Stimulated activated CD8-positive, alpha-beta memory T cell treated with anti-CD3 and anti-CD28 coated beads, Interleukin-7, amount 100 ng/mL, for 24 hours (primary cell): ENCODE measurements at regions not wholly inside any gene's neighbourhood (a gene's known extent, or its start where the extent isn't known, plus 50 kb on each side); places are given as distances from the start of the nearest gene placed in this dataset.

Source experiments
- DNase-seq: peaks from one replicate; pipeline ENCODE4 v3.0.0-alpha.2; 2020; ENCODE audit warnings: low read depth

GRCh38 chr9:105146677-105147076, 97.8 kb upstream of the SLC44A1 start:
- DNase-seq, result no peak

GRCh38 chr9:105147110-105147871, 97.2 kb upstream of the SLC44A1 start:
- DNase-seq, result no peak

GRCh38 chr9:105148328-105149006, 96.0 kb upstream of the SLC44A1 start:
- DNase-seq, result no peak

DNA sequence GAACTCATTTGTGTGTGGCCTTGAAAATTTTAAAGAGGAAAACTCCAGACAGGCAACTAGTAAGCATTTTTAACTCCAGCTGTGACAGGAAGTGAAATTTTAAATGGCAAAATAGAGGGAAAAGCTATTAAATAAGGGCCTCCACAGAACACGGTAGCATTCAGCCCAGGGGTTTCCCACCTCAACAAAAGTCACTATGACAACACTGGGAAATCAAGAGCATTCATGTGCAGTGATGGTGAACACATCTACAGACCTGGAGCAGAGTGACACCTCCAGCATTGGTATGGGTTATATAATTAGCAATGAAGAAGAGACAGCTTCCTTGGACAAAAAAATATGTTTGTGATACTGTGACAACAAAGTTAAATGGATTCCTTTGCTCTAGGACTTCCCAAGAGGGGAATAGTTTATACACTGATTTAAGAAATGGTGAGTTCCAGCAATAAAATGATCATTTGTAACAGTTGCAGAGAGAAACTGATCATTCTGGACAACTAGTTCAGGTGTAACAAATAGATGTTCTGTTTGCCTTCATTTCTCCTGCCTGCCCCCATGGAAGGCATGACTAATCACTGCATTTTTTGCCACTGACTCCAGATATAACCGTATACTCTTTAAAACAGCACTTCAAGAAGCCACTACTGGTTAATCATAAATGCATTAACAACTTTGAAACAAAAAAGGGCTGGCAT, 93.3 kb upstream of the SLC44A1 start:
- no peak for DNase-seq

DNA sequence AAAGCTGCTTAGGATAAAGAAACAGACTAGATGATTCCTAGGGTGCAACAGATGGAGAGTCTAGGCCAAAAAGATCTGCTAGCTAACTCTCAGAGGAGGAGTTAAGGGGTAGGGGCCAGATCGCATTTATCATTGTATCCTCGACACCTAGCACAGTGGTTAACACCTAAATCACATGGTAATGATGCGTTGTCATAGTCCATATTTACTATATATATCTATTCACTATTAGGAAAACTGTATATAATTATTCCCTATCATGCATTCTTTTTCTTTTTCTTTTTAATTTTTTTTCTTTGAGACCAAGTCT, 92.8 kb upstream of the SLC44A1 start:
- DNase-seq, result no peak

GRCh38 chr9:105154723-105155191, 89.7 kb upstream of the SLC44A1 start:
- no peak for DNase-seq

- DNase-seq, result no peak
These were observed 87.3 kb upstream of the SLC44A1 start for GRCh38 chr9:105157171-105157583.

DNA sequence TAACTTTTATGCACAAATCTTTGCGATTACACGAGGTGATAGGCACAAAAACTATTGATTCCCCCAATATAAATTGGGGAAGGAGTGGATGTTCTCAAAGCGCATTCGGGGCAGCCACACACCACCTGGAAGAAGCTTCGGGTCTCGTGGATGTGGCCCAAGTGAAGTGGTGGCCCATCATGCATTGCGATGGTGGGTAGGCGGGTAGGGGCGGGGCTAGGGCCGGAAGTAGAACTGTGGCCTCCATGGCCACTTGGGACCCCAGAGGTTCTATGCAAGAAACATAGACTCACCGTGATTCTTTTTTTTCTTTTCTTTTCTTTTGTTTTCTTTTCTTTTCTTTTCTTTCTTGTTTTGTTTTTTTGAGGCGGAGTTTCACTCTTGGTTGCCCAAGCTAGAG, 86.4 kb upstream of the SLC44A1 start:
- DNase-seq, result no peak

GRCh38 chr9:105158898-105159297, 85.6 kb upstream of the SLC44A1 start:
- no peak for DNase-seq

- no peak for DNase-seq
These were observed 75.6 kb upstream of the SLC44A1 start for GRCh38 chr9:105168870-105169319.

GRCh38 chr9:105171076-105171475, 73.4 kb upstream of the SLC44A1 start:
- no peak for DNase-seq

DNA sequence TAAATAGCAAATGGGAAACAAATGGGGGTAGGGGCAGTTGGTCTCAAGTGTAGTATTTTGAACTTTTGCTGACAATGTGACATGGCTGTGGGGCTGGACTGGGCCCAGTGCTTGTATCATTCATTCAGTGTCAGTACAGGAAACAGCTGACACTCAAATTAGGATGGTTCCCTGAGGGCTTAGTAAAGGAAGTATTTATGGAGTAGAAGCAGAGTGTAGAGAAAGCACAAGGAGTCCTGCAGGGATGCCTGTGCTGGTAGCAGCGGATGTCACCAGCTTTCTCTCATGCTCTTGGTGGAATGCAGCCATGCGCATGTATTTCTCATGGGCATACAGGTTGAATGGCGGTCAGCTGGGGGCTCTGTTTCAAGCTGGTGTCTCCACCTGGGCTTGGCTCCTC, 72.9 kb upstream of the SLC44A1 start:
- DNase-seq, result no peak

GRCh38 chr9:105172436-105172835, 72.0 kb upstream of the SLC44A1 start:
- no peak for DNase-seq

- no peak for DNase-seq
These were observed 71.1 kb upstream of the SLC44A1 start for GRCh38 chr9:105173306-105173705.

- no peak for DNase-seq
These were observed 70.6 kb upstream of the SLC44A1 start for GRCh38 chr9:105173826-105174225.

GRCh38 chr9:105176194-105176593, 68.3 kb upstream of the SLC44A1 start:
- no peak for DNase-seq

DNA sequence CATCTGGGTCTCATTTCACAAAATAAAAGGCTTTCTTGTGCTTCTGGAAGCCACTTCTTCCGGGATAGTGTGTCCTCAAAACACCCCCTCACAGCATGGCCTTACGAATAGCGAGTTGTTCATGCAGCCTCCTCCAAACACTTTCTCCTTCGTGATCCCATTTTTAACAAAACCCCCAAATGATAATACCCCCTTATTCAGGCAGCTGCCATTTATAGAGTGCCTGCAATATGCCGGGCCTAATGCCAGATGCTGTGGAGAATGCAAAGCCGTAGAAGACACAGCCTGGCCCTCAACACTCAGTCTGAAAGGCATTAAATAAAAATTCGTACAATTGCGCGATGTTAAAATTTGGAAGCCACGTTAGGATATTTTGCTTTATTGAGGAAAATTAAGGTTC, 66.4 kb upstream of the SLC44A1 start:
- no peak for DNase-seq

DNA sequence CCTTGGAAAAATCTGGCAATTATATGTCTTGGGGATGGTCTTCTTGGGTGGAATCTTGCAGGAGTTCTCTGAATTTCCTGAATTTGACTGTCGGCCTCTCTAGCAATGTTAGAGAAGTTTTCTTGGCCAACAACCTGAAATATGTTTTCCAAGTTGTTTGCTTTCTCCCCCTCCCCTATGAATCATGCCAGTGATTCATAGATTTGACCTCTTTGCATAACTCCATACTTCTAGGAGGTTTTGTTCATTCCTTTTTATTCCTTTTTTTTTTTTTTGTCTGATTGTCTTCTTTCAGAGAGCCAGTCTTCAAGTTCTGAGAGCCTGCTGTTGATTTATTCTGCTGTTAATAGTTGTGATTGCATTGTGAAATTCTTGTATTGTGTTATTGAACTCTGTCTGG, 56.7 kb upstream of the SLC44A1 start:
- DNase-seq, result no peak

DNA sequence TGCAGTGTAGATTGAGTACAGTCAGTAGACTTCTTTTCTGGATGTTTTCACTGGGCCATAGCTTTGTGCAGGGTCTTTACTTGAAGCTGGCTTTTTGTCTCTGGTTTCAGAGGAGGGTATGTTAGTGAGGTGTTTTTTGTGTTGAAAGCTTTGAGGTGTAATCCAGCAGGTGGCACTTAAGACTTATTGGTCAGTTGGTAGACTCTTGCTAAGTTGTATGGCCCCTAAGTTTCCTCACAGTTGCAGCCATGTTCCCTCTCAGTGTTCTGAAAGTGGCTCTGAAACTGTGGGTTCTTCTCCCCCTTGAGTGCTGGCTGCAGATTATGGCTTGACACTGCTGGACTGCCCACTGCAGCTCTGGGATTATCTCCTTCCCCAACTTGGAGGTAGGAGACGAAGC, 55.7 kb upstream of the SLC44A1 start:
- DNase-seq, result no peak

DNA sequence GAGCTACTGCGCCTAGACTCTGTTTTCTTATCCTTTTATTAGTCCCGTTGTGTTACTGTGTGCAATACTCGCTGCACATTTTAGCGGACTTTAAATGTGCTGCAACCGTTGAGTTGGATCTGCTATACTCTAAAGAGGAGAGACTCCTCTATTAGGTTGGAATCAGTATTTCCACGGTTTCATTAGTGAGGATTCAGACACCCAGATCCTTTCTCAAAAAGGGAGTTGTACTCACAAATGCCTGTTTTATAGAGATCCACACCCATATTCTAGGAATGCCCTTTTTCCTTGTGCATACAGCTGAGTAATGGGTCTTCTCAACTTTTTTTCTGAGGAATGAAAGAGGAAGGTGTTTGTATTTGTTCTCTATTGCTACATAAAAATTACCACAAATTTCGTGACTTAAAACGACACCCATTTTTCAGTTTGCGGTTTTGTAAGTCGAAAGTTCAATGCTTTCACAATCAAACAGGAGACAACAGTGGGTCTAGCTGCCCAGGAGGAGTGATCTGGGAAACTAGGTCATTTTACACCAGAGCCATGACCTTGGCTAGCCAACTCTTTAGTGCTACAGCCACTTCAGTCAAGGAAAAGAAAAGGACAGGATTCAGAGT, 52.8 kb upstream of the SLC44A1 start:
- no peak for DNase-seq

- no peak for DNase-seq
These were observed 50.9 kb upstream of the SLC44A1 start for GRCh38 chr9:105193560-105193959.

GRCh38 chr9:105194234-105194633, 50.2 kb upstream of the SLC44A1 start:
- DNase-seq, result no peak
